Neural progenitor cell (in vitro differentiated cells): ENCODE measurements at regions not wholly inside any gene's neighbourhood (a gene's known extent, or its start where the extent isn't known, plus 50 kb on each side); places are given as distances from the start of the nearest gene placed in this dataset.
A peak's percentile ranks its signal among the peaks of the same experiment; 100 is the strongest.

Source experiments
- DNase-seq: peaks from one replicate; pipeline ENCODE4 v3.0.0-alpha.2; 2016; ENCODE audit warnings: low spot score
- H2AFZ ChIP-seq: fragments of 200-600 bp; sonication (generic); replicated peaks from 2 replicates; pipeline ENCODE4 v1.6.1; 2016; ENCODE audit warnings: antibody characterized with exemption
- H3F3A ChIP-seq: fragments of 200-600 bp; sonication (generic); 2 replicates; pipeline ENCODE4 v1.6.1; 2016; ENCODE audit warnings: antibody characterized with exemption, low read depth
- H3K27ac ChIP-seq: fragments of 200-600 bp; sonication (generic); 2 replicates; pipeline ENCODE4 v1.5.1; 2016; ENCODE audit warnings: mild to moderate bottlenecking
- H3K27me3 ChIP-seq: fragments of 200-600 bp; sonication (generic); 2 replicates; pipeline ENCODE4 v1.6.1; 2016; ENCODE audit warnings: mild to moderate bottlenecking, moderate library complexity
- H3K36me3 ChIP-seq: fragments of 200-600 bp; sonication (generic); 2 replicates; pipeline ENCODE4 v1.5.1; 2016
- H3K4me1 ChIP-seq: fragments of 200-600 bp; sonication (generic); 2 replicates; pipeline ENCODE4 v1.6.1; 2016; ENCODE audit warnings: mixed run types
- H3K4me2 ChIP-seq: fragments of 200-600 bp; sonication (generic); 2 replicates; pipeline ENCODE4 v1.6.1; 2016
- H3K4me3 ChIP-seq: fragments of 200-600 bp; sonication (generic); 2 replicates; pipeline ENCODE4 v1.5.1; 2016
- H3K79me2 ChIP-seq: fragments of 200-600 bp; sonication (generic); 2 replicates; pipeline ENCODE4 v1.6.1; 2016; ENCODE audit warnings: low read depth
- H3K9ac ChIP-seq: fragments of 200-600 bp; sonication (generic); 2 replicates; pipeline ENCODE4 v1.6.1; 2016
- H3K9me3 ChIP-seq: fragments of 200-600 bp; sonication (generic); 2 replicates; pipeline ENCODE4 v1.5.1; 2016; ENCODE audit warnings: low read depth
- H4K20me1 ChIP-seq: fragments of 200-600 bp; sonication (generic); 2 replicates; pipeline ENCODE4 v1.6.1; 2016; ENCODE audit warnings: low read depth
- H3K27ac Mint-ChIP-seq: 3 replicates; pipeline ENCODE4 v1.8.0; 2021; ENCODE audit warnings: mixed read lengths
- H3K27me3 Mint-ChIP-seq: 2 replicates; pipeline ENCODE4 v1.8.0; 2022; ENCODE audit warnings: low read depth, mild to moderate bottlenecking, inconsistent platforms, moderate library complexity, mixed read lengths; ENCODE audit not compliant: insufficient read depth
- H3K36me3 Mint-ChIP-seq: 3 replicates; pipeline ENCODE4 v1.8.0; 2021; ENCODE audit warnings: mixed read lengths
- H3K4me1 Mint-ChIP-seq: 3 replicates; pipeline ENCODE4 v1.8.0; 2021; ENCODE audit warnings: mixed read lengths
- H3K4me3 Mint-ChIP-seq: 3 replicates; pipeline ENCODE4 v1.8.0; 2021; ENCODE audit warnings: mild to moderate bottlenecking, moderate library complexity, mixed read lengths
- H3K9me3 Mint-ChIP-seq: 3 replicates; pipeline ENCODE4 v1.8.0; 2020; ENCODE audit warnings: mixed read lengths
- EZH2 ChIP-seq: fragments of 200-600 bp; sonication (generic); IDR thresholded peaks from 2 replicates; pipeline ENCODE4 v1.6.1; 2017; ENCODE audit warnings: antibody characterized with exemption, mild to moderate bottlenecking, moderate library complexity
- EZH2phosphoT487 ChIP-seq: fragments of 200-600 bp; sonication (generic); IDR thresholded peaks from 2 replicates; pipeline ENCODE4 v1.6.1; 2017; ENCODE audit warnings: antibody characterized with exemption
- TF ChIP-seq, protein P1 (sequence below): fragments of 200-600 bp; sonication (generic); IDR thresholded peaks from 2 replicates; pipeline ENCODE4 v1.5.1; 2017; ENCODE audit warnings: antibody characterized with exemption, mild to moderate bottlenecking

DNA sequence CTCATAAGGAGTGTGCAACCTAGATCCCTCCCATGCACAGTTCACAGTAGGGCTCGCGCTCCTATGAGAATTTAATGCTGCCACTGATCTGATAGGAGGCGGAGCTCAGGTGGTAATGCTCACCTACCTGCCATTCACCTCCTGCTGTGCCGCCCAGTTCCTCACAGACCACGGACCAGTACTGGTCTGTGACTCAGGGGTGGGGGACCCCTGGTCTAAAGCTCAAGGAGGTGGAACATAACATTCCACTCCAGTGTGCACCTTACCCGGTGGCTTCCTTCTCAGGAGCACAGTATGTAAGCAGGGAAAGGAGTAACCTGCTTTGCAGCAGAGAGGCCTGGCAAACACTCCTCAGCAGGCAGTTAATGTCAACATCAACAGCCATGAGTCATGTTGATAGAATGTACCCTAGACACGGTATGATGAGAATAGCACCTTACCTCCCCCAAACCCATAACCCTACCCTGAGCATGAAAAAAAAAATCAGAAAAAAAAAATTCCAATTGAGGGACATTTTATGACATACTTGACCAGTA lies 273.5 kb downstream of the FGFR2 start:
- Histone ChIP-seq H3K27ac (no peak overlapping the region), H3K36me3 (no peaks in the 10 kb centered on the region), H2AFZ (no peak overlapping the region), H3K9ac (no peak overlapping the region), H4K20me1 (no peaks in the 10 kb centered on the region), H3K79me2 (no peaks in the 10 kb centered on the region), H3K4me2 (no peak overlapping the region), H3K27me3 (no peaks in the 10 kb centered on the region), H3K4me3 (no peak overlapping the region), H3K4me1 (no peaks in the 10 kb centered on the region), H3K9me3 (no peaks in the 10 kb centered on the region), H3F3A (no peaks in the 10 kb centered on the region)
- TF ChIP-seq EZH2phosphoT487: no peak
- TF ChIP-seq EZH2: no peak
- TF ChIP-seq, protein P1, sequence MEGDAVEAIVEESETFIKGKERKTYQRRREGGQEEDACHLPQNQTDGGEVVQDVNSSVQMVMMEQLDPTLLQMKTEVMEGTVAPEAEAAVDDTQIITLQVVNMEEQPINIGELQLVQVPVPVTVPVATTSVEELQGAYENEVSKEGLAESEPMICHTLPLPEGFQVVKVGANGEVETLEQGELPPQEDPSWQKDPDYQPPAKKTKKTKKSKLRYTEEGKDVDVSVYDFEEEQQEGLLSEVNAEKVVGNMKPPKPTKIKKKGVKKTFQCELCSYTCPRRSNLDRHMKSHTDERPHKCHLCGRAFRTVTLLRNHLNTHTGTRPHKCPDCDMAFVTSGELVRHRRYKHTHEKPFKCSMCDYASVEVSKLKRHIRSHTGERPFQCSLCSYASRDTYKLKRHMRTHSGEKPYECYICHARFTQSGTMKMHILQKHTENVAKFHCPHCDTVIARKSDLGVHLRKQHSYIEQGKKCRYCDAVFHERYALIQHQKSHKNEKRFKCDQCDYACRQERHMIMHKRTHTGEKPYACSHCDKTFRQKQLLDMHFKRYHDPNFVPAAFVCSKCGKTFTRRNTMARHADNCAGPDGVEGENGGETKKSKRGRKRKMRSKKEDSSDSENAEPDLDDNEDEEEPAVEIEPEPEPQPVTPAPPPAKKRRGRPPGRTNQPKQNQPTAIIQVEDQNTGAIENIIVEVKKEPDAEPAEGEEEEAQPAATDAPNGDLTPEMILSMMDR: no peak
- no peak for DNase-seq
- H3K27ac Mint-ChIP-seq: no peak overlapping the region
- no peak overlapping the region for H3K4me3 Mint-ChIP-seq
- H3K36me3 Mint-ChIP-seq: no peaks in the 10 kb centered on the region
- H3K9me3 Mint-ChIP-seq: peaks cover 4% of the 10 kb centered on the region
- peaks cover 3% of the 10 kb centered on the region for H3K4me1 Mint-ChIP-seq
- H3K27me3 Mint-ChIP-seq: peaks cover 6% of the 10 kb centered on the region

DNA sequence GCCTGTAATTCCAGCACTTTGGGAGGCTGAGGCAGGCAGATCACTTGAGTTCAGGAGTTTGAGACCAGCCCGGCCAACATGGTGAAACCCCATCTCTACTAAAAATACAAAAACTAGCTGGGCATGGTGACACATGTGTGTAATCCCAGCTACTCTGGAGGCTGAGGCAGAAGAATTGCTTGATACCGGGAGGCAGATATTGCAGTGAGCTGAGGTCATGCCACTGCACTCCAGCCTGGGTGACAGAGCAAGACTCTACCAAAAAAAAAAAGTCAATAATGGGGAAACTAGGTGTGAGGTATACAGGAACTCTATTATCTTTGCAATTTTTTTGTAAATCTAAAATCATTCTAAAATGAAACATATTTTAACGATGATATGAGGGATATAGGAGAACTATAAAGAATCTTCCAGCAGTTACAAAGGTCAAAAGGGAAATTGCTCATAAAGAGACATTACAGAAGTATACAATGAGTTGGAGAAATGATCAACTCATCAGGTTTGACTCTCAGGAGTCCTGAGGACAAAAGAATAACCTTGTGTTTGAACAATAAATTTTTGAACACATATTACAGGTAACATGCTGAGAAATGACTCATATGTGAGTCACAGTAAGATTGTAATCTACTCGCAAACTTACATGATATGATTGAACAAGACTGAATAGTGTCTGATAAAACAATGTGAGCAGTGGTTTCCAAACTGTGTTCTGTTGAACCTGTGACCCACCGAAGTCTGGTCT lies 272.6 kb downstream of the FGFR2 start:
- H3K27ac ChIP-seq: no peak overlapping the region
- TF ChIP-seq EZH2phosphoT487 (no peak), EZH2 (no peak)
- TF ChIP-seq, protein P1: no peak

DNA sequence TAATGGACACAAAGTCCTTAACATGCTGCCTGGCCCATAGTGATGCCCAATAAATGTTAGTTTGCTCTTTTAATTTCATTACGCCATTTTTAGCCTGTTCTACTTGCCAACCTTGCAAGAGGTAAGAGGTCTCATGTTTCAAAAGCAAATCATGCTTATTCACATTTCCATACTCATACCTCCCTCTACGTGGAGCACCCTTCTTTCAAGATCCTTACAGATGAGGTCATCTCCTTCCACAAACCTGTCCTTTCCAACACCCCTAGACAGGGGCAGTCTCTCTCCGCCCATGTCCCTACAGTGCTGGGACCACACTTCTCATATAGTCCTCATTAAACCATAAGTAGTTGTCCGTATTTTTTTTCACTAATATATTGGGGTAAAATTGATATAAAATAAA lies 271.3 kb downstream of the FGFR2 start:
- Histone ChIP-seq H4K20me1 (no peaks in the 10 kb centered on the region), H3K4me1 (no peaks in the 10 kb centered on the region), H3K36me3 (no peaks in the 10 kb centered on the region), H2AFZ (no peak overlapping the region), H3K4me3 (no peak overlapping the region), H3K27ac (no peak overlapping the region), H3K9ac (no peak overlapping the region), H3K79me2 (no peaks in the 10 kb centered on the region), H3K9me3 (no peaks in the 10 kb centered on the region), H3K4me2 (no peak overlapping the region), H3F3A (no peaks in the 10 kb centered on the region), H3K27me3 (no peaks in the 10 kb centered on the region)
- no peak for DNase-seq
- TF ChIP-seq, protein P1: no peak
- TF ChIP-seq EZH2: no peak
- no peaks in the 10 kb centered on the region for H3K36me3 Mint-ChIP-seq
- peaks cover 3% of the 10 kb centered on the region for H3K9me3 Mint-ChIP-seq
- H3K27me3 Mint-ChIP-seq: peaks cover 9% of the 10 kb centered on the region
- no peak overlapping the region for H3K4me3 Mint-ChIP-seq
- H3K4me1 Mint-ChIP-seq: peaks cover 12% of the 10 kb centered on the region
- peak overlapping the region; percentile 3 for H3K27ac Mint-ChIP-seq

More for the DNA sequence above, 272.6 kb downstream of the FGFR2 start:
- H3K9ac ChIP-seq: no peak overlapping the region
- no peaks in the 10 kb centered on the region for H3K36me3 Mint-ChIP-seq
- no peaks in the 10 kb centered on the region for H3K9me3 ChIP-seq
- H3K4me1 ChIP-seq: no peaks in the 10 kb centered on the region
- no peak overlapping the region for H2AFZ ChIP-seq
- peaks cover 8% of the 10 kb centered on the region for H3K4me1 Mint-ChIP-seq
- no peak overlapping the region for H3K4me3 Mint-ChIP-seq
- no peak overlapping the region for H3K4me3 ChIP-seq
- no peaks in the 10 kb centered on the region for H4K20me1 ChIP-seq
- H3K27me3 ChIP-seq: no peaks in the 10 kb centered on the region
- H3K27ac Mint-ChIP-seq: no peak overlapping the region
- H3K79me2 ChIP-seq: no peaks in the 10 kb centered on the region
- H3F3A ChIP-seq: no peaks in the 10 kb centered on the region
- peaks cover 6% of the 10 kb centered on the region for H3K27me3 Mint-ChIP-seq
- H3K4me2 ChIP-seq: no peak overlapping the region
- peaks cover 3% of the 10 kb centered on the region for H3K9me3 Mint-ChIP-seq
- no peak for DNase-seq
- no peaks in the 10 kb centered on the region for H3K36me3 ChIP-seq
